ENCODE measurements at regions not wholly inside any gene's neighbourhood (a gene's known extent, or its start where the extent isn't known, plus 50 kb on each side); places are given as distances from the start of the nearest gene placed in this dataset.
"Not testable (repeated sequence)": the region's sequence is repeated elsewhere in the genome, so short reads cannot be mapped to it uniquely, and the experiment has no call there.

DNA sequence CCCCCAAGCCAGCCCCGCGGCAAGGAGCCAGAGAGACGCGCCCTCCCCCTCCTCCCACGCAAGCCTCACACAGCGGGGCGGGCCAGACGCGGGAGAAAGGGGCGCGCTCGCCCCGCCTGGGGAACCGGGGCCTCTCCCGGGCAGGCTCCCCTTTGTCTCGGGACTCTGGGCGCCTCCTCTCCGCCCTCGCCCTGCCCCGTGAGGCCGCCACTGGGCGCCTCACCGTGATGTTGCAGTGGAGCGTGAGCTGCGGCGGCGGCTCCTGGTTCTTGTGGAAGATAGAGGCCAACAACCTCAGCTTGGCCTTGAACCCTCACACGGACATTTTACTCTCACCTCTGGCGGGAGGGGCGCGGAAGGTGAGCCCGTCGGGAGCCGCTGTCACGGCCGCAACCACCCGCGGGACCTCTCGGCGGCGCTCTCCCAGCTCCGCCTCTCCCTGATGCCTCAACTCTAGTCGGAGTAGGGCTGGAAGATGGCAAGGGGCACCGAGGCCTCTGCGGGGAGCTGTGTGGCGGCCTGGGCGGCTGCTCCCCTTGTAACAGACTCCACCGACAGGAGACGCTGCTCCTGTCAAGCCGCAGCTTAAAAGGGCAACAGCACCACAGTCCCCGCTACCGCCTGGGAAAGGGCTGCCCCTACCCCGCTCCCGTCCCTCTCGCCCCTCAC lies 179.2 kb upstream of the ZSCAN2 start:
- peak; percentile 16 for DNase-seq

GRCh38 chr15:84425327-84425726 lies 175.5 kb upstream of the ZSCAN2 start:
- DNase-seq = peak; percentile 13

- not testable (repeated sequence) for DNase-seq
Observed at GRCh38 chr15:84473305-84473877, 127.4 kb upstream of the ZSCAN2 start.

DNA sequence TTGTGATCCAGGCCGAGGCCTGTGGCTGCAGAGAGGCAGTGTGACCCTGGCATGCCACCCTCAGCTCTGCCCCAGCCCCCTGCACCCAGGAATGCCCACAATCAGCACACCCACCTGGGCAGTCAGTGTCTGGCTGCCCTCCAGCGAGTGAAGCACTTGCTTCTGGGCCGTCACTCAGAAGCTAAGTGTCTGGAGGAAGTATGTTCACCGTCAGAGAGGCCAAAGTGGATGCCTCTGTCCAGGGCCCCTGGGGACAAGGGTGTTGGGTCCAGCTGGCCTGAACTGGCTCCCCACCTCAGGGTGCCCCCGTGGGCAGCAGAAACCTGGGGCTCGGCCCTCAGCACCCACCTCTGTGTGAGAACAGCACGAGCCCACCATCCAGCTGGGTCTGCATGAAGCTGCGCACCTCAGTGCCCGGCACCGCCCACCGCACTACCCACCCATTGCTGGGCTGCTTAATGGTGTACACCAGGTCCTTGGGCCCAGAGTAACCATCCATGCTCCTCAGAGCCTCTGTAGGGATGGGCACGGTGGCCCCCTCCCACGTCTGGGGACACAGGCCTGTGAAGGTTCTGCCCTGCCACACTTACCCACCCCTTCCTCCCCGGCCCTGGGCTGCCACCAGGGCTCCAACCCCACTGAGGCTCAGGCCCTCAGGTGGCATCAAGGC lies 124.3 kb upstream of the ZSCAN2 start:
- not testable (repeated sequence) for DNase-seq

DNA sequence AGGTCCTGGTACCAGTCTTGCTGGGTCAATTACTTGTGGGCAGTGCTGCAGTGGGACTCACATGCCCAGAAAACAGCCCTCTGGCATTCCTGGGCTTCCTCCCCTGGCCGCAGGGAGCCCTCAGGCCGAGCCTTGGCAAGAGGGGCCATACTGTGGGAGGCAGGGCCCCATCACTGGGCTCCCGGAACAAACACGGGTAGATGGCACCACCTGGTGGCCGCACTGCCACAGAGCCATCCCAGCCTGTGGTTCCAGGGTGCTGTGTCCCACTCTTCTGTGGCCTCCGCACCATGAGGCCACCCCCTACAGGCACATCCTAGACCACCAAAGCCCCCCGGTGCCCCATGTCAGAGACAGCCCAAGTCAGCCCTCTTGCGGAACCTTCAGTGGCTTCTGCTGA lies 123.3 kb upstream of the ZSCAN2 start:
- DNase-seq = not testable (repeated sequence)

GRCh38 chr15:84480174-84480681 lies 120.6 kb upstream of the ZSCAN2 start:
- not testable (repeated sequence) for DNase-seq

- DNase-seq = peak; percentile 13
Observed at GRCh38 chr15:84483859-84484258, 117.0 kb upstream of the ZSCAN2 start.

DNA sequence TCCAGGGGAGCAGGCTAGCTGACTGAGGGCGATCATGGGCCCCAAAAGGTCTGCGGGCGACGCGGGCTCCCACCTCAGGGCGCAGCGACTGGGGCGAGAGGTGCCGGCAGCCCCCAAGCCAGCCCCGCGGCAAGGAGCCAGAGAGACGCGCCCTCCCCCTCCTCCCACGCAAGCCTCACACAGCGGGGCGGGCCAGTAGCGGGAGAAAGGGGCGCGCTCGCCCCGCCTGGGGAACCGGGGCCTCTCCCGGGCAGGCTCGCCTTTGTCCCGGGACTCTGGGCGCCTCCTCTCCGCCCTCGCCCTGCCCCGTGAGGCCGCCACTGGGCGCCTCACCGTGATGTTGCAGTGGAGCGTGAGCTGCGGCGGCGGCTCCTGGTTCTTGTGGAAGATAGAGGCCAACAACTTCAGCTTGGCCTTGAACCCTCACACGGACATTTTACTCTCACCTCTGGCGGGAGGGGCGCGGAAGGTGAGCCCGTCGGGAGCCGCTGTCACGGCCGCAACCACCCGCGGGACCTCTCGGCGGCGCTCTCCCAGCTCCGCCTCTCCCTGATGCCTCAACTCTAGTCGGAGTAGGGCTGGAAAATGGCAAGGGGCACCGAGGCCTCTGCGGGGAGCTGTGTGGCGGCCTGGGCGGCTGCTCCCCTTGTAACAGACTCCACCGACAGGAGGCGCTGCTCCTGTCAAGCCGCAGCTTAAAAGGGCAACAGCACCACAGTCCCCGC lies 100.5 kb upstream of the ZSCAN2 start:
- DNase-seq = peak; percentile 53

DNA sequence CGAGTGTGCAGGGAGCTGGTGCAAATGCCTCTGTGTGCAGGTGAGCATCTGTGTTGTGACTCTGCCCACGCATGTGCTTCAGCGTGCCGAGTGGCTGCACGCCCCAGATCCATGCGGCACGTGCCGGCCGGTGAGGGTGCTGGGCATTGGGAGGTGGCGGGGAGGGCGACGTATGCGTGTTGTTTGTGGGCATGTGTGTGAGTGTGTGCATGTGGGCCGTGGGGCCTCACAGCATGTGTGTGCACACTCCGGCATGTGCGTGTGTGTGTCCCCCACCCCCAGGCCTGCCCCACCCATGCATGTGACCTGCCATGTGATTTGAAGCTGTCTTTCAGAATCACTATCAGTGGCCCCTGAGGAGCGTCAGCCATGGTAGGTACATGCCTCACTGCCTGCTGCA lies 97.7 kb upstream of the ZSCAN2 start:
- DNase-seq = not testable (repeated sequence)

DNA sequence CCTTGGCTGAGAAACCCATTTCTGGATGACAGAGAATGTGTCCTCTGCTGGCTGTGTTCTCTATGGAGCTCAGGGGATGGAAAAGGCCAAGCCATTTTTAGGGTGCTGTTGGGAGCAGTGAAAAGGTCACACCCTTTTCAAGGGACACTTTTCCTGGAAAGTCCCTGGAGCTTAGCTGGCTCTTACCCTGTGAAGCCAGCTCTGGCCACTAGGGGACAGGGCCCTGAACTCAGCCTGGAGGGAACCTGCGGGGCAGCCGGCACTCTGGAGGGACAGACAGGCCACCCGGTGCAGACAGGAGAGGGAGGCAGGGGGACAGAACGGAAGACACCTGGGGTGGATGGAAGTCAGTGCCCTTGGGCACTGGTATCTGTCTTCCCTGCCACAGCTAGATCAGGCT lies 95.3 kb upstream of the ZSCAN2 start:
- not testable (repeated sequence) for DNase-seq

DNA sequence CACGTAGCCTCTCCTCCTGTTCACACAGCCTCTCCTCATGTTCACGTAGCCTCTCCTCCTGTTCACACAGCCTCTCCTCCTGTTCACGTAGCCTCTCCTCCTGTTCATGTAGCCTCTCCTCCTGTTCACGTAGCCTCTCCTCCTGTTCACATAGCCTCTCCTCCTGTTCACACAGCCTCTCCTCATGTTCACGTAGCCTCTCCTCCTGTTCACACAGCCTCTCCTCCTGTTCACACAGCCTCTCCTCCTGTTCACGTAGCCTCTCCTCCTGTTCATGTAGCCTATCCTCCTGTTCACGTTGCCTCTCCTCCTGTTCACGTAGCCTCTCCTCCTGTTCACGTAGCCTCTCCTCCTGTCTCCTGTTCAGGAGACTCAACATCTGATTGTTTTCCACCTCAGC lies 88.5 kb upstream of the ZSCAN2 start:
- not testable (repeated sequence) for DNase-seq

GRCh38 chr15:84516773-84517172 lies 84.0 kb upstream of the ZSCAN2 start:
- not testable (repeated sequence) for DNase-seq

GRCh38 chr15:84525491-84526344 lies 75.1 kb upstream of the ZSCAN2 start:
- not testable (repeated sequence) for DNase-seq

GRCh38 chr15:84530751-84531150 lies 70.1 kb upstream of the ZSCAN2 start:
- not testable (repeated sequence) for DNase-seq

- DNase-seq = not testable (repeated sequence)
Observed at GRCh38 chr15:84531223-84531622, 69.6 kb upstream of the ZSCAN2 start.

DNA sequence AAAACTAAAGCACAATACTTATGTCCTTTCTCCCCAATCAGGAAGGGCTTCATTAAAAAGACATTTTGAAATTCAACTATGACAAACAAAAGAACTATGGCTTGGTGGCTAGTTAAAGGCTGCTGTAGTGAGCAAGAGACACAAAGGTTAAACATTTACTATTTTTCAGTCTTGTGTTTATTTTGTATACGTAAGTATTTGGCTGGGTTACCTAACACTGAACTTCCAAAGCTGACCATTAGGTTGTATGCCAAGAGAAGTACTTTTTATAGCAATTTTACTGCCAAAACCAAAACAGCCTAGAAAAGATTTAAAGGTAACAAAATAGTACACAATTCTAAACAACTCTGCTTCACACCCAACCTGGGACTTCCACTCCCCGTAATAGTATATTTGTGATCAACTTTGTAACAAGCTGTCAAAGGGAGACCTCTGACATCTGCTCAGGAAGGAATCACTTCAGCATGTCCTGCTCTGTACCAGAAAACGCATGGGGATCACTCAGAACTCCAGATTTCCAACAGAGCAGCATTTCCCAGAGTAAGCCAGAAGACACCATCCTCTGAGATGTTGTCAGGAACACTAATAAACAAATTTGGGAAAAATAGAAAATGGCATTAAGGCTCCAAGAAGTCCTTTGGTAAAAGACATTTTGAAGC lies 69.0 kb upstream of the ZSCAN2 start:
- DNase-seq = not testable (repeated sequence)

DNA sequence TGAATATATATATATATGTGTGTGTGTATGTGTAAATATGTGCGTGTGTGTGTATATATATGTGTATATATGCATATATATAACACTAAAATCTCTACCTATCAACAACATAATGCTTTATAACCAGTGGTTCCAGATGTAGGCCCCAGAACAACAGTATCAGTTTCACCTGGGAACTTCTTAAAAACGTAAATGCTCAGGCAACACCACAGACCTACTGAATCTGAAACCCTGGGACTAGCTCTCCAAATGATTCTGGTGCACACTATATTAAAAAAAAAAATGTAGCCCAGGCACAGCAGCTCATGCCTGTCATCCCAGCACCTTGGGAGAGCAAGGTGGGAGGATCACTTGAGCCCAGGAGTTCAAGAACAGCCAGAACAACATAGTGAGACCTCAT lies 67.1 kb upstream of the ZSCAN2 start:
- not testable (repeated sequence) for DNase-seq

GRCh38 chr15:84534561-84535235 lies 66.1 kb upstream of the ZSCAN2 start:
- not testable (repeated sequence) for DNase-seq

GRCh38 chr15:84536181-84536580 lies 64.6 kb upstream of the ZSCAN2 start:
- not testable (repeated sequence) for DNase-seq

GRCh38 chr15:84544586-84544985 lies 56.2 kb upstream of the ZSCAN2 start:
- not testable (repeated sequence) for DNase-seq

- not testable (repeated sequence) for DNase-seq
Observed at GRCh38 chr15:84547150-84547549, 53.7 kb upstream of the ZSCAN2 start.

Measured in activated CD8-positive, alpha-beta memory T cell treated with anti-CD3 and anti-CD28 coated beads, Interleukin-2, amount 50 U/mL, for 4 hours (primary cell).